GM12872 (cell line): ENCODE measurements at regions not wholly inside any gene's neighbourhood (a gene's known extent, or its start where the extent isn't known, plus 50 kb on each side); places are given as distances from the start of the nearest gene placed in this dataset.

Experiments
- CTCF ChIP-seq: IDR thresholded peaks from 3 replicates; pipeline ENCODE4 v1.5.1; 2011; ENCODE audit warnings: low read depth, mild to moderate bottlenecking, low read length, moderate library complexity; ENCODE audit not compliant: insufficient read depth

- TF ChIP-seq CTCF = no peak
Observed at GRCh38 chr21:17981060-17981740, 162.0 kb upstream of the C21orf91 start.

- no peak for TF ChIP-seq CTCF
Observed at GRCh38 chr21:17979763-17980162, 160.6 kb upstream of the C21orf91 start.

GRCh38 chr21:17978895-17979294 is 159.7 kb upstream of the C21orf91 start:
- no peak for TF ChIP-seq CTCF

- no peak for TF ChIP-seq CTCF
Observed at GRCh38 chr21:17976691-17977090, 157.5 kb upstream of the C21orf91 start.

- no peak for TF ChIP-seq CTCF
Observed at GRCh38 chr21:17976139-17976538, 157.0 kb upstream of the C21orf91 start.

GRCh38 chr21:17967319-17967718 is 148.2 kb upstream of the C21orf91 start:
- TF ChIP-seq CTCF = no peak

GRCh38 chr21:17964716-17965115 is 145.6 kb upstream of the C21orf91 start:
- TF ChIP-seq CTCF = no peak
